ENCODE measurements at regions not wholly inside any gene's neighbourhood (a gene's known extent, or its start where the extent isn't known, plus 50 kb on each side); places are given as distances from the start of the nearest gene placed in this dataset.

DNA sequence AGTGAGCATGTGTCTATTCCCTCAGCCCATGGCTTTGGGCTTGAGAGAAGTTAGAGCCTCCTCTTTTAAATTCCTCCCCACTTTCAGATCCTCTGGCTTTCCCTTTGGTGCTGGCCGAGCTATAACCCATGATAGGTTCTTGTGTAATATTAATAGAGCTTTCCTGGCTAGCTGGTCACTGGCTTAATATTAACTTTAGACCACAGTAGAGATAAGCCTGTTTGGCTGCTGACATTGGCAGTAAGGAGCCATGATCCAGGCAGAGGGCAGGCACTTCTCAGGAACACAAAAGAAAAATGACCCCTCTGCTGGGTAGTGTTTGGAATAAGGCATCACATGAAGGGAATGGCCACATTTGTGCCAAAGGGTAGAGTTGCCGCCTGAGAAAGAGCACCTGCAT is 65.4 kb upstream of the UMPS start:
- DNase-seq (ENCODE audit: low read depth in 1 of 2, low spot score in 2 of 2) (no peak), FAIRE-seq (no peak)
- ChIA-PET POLR2A (ENCODE audit: partially characterized antibody) (no interaction called here), CTCF (ENCODE audit: partially characterized antibody) (interaction anchor here (1.4 to 4.3 kb wide), 2 partner anchors 24 to 105 kb away, joined by 5 to 33 read pairs; no protein-coding TSS in a partner anchor)
- Histone ChIP-seq H4K20me1 (replicated peaks in 1 of 2; ENCODE audit: control insufficient read depth in 1 of 2, insufficient read depth in 2 of 2, low read length in 2 of 2) (no peaks in the 10 kb centered on the region), H3K4me2 (ENCODE audit: insufficient read depth in 1 of 2, low read depth in 2 of 2, low read length in 2 of 2) (no peak overlapping the region), H2BK15ac (ENCODE audit: low read length) (no peak overlapping the region), H2AK5ac (ENCODE audit: low read depth, low read length) (no peak overlapping the region), H2BK120ac (replicated peaks; ENCODE audit: low read depth, low read length) (no peak overlapping the region), H3K4ac (replicated peaks; ENCODE audit: insufficient read length, low read depth, low read length) (no peak overlapping the region), H2BK5ac (ENCODE audit: low read depth, low read length) (no peak overlapping the region), H3K23me2 (ENCODE audit: low read depth, low read length) (no peaks in the 10 kb centered on the region), H2BK12ac (ENCODE audit: low read depth, low read length) (no peak overlapping the region), H3K14ac (ENCODE audit: insufficient read length) (no peak overlapping the region), H3K56ac (replicated peaks; ENCODE audit: insufficient read length, low read depth, low read length) (no peak overlapping the region), H3K4me3 (ENCODE audit: extremely low read depth in 1 of 4, insufficient read depth in 2 of 4, low read depth in 3 of 4, low read length in 4 of 4) (no peak overlapping the region), H2AFZ (ENCODE audit: low read length) (no peak overlapping the region), H3K36me3 (ENCODE audit: control insufficient read depth in 2 of 4, insufficient read depth in 4 of 4, low read length in 3 of 4) (no peaks in the 10 kb centered on the region), H4K5ac (ENCODE audit: insufficient read length, low read depth, low read length) (no peak overlapping the region), H3K9me3 (ENCODE audit: insufficient read depth in 2 of 2, low read depth in 1 of 2, low read length in 1 of 2) (no peaks in the 10 kb centered on the region), H3K27ac (ENCODE audit: low read depth, low read length) (no peak overlapping the region), H3K23ac (ENCODE audit: insufficient read length) (no peak overlapping the region), H3K79me2 (ENCODE audit: control insufficient read depth in 1 of 2, insufficient read depth in 2 of 2, low read length in 2 of 2) (no peaks in the 10 kb centered on the region), H2BK20ac (ENCODE audit: low read length) (no peak overlapping the region), H3K4me1 (replicated peaks in 1 of 4; ENCODE audit: control insufficient read depth in 3 of 4, insufficient read depth in 4 of 4, low read length in 3 of 4) (no peaks in the 10 kb centered on the region), H3K9ac (replicated peaks in 1 of 4; ENCODE audit: extremely low read depth in 1 of 4, low read depth in 3 of 4, low read length in 3 of 4) (no peak overlapping the region), H4K8ac (ENCODE audit: extremely low read depth, insufficient read depth, low read length) (no peak overlapping the region), H3K79me1 (ENCODE audit: low read depth, low read length) (no peaks in the 10 kb centered on the region), H3K27me3 (replicated peaks in 1 of 4; ENCODE audit: control insufficient read depth in 3 of 4, extremely low read depth in 1 of 4, insufficient read depth in 3 of 4, low read length in 3 of 4) (no peaks in the 10 kb centered on the region), H3K18ac (ENCODE audit: extremely low read depth, low read length) (no peak overlapping the region), H4K91ac (replicated peaks; ENCODE audit: insufficient read length, low read length) (no peak overlapping the region)
- TF ChIP-seq, protein P1, sequence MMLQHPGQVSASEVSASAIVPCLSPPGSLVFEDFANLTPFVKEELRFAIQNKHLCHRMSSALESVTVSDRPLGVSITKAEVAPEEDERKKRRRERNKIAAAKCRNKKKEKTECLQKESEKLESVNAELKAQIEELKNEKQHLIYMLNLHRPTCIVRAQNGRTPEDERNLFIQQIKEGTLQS (IDR thresholded peaks at IDR 0.05; ENCODE audit: insufficient read depth, low read depth, low read length), result no peak
- TF ChIP-seq GTF2F1 (IDR thresholded peaks at IDR 0.05; ENCODE audit: borderline replicate concordance, low read depth, low read length), result no peak
- no peak for TF ChIP-seq SP2 (IDR thresholded peaks at IDR 0.05; ENCODE audit: low read length)
- TF ChIP-seq BCL11A (IDR thresholded peaks at IDR 0.05; ENCODE audit: low read depth in 2 of 2, low read length in 2 of 2), result no peak
- no peak for TF ChIP-seq POLR2AphosphoS5 (IDR thresholded peaks at IDR 0.05; ENCODE audit: low read depth, low read length)
- TF ChIP-seq, protein P2, sequence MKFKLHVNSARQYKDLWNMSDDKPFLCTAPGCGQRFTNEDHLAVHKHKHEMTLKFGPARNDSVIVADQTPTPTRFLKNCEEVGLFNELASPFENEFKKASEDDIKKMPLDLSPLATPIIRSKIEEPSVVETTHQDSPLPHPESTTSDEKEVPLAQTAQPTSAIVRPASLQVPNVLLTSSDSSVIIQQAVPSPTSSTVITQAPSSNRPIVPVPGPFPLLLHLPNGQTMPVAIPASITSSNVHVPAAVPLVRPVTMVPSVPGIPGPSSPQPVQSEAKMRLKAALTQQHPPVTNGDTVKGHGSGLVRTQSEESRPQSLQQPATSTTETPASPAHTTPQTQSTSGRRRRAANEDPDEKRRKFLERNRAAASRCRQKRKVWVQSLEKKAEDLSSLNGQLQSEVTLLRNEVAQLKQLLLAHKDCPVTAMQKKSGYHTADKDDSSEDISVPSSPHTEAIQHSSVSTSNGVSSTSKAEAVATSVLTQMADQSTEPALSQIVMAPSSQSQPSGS (IDR thresholded peaks at IDR 0.05; ENCODE audit: low read length), result no peak
- TF ChIP-seq KDM4A (IDR thresholded peaks at IDR 0.05; ENCODE audit: low read depth, low read length, severe bottlenecking), result no peak
- TF ChIP-seq CBX8 (IDR thresholded peaks at IDR 0.05; ENCODE audit: borderline replicate concordance, low read depth, low read length), result no peak
- no peak for TF ChIP-seq RAD21 (IDR thresholded peaks at IDR 0.05 in 1 of 2, conservative IDR thresholded peaks at IDR 0.05 in 1 of 2; ENCODE audit: low read depth in 2 of 2, low read length in 2 of 2)
- TF ChIP-seq JUN (IDR thresholded peaks at IDR 0.05; ENCODE audit: low read depth, low read length), result no peak
- TF ChIP-seq PHF8 (conservative IDR thresholded peaks at IDR 0.05; ENCODE audit: low read depth, low read length), result no peak
- 82% methylated on average over 2 of the region's 2 CpGs; no CpG with 5 or more reads in 1 of the 2 experiments for WGBS, 2 experiments (ENCODE audit: extremely low coverage in 1 of 2, insufficient coverage in 1 of 2, insufficient read length in 1 of 2, insufficient replicate concordance in 2 of 2, low coverage in 1 of 2, low lambda C conversion rate in 2 of 2, missing lambda C conversion rate in 1 of 2)
